GM12801 (cell line): ENCODE measurements at regions not wholly inside any gene's neighbourhood (a gene's known extent, or its start where the extent isn't known, plus 50 kb on each side); places are given as distances from the start of the nearest gene placed in this dataset.

Experiments used
- TF ChIP-seq, protein P1 (sequence below): IDR thresholded peaks from one replicate; pipeline ENCODE4 v1.5.1; 2011; ENCODE audit warnings: control low read depth; ENCODE audit not compliant: insufficient read length; ENCODE audit errors: extremely low read depth

- TF ChIP-seq, protein P1, sequence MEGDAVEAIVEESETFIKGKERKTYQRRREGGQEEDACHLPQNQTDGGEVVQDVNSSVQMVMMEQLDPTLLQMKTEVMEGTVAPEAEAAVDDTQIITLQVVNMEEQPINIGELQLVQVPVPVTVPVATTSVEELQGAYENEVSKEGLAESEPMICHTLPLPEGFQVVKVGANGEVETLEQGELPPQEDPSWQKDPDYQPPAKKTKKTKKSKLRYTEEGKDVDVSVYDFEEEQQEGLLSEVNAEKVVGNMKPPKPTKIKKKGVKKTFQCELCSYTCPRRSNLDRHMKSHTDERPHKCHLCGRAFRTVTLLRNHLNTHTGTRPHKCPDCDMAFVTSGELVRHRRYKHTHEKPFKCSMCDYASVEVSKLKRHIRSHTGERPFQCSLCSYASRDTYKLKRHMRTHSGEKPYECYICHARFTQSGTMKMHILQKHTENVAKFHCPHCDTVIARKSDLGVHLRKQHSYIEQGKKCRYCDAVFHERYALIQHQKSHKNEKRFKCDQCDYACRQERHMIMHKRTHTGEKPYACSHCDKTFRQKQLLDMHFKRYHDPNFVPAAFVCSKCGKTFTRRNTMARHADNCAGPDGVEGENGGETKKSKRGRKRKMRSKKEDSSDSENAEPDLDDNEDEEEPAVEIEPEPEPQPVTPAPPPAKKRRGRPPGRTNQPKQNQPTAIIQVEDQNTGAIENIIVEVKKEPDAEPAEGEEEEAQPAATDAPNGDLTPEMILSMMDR: no peak
Measured at GRCh38 chr7:25832456-25832855, 319.5 kb upstream of the NFE2L3 start.

DNA sequence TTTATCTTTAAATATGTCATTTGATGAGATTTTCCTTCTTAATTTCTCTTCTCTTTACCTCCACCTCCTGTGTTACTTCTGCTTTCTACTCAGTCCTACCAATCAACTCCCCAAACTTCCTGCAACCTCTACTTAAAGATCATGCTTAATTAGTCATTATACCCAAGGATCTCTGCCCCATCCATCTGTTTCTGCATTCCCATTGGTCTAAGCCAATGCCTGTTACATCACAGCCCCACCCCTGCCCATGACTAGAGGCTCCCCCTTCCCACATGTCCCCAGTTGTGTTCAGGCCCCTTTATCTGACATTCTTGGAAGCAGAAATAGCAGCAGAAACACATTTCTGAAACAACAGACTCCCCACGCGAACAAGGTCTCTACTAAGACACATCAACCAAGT, 319.1 kb upstream of the NFE2L3 start:
- TF ChIP-seq, protein P1: no peak

GRCh38 chr7:25834050-25834449, 317.9 kb upstream of the NFE2L3 start:
- TF ChIP-seq, protein P1: no peak

GRCh38 chr7:25835197-25835596, 316.8 kb upstream of the NFE2L3 start:
- TF ChIP-seq, protein P1: no peak

GRCh38 chr7:25839084-25839769, 312.8 kb upstream of the NFE2L3 start:
- TF ChIP-seq, protein P1: no peak

DNA sequence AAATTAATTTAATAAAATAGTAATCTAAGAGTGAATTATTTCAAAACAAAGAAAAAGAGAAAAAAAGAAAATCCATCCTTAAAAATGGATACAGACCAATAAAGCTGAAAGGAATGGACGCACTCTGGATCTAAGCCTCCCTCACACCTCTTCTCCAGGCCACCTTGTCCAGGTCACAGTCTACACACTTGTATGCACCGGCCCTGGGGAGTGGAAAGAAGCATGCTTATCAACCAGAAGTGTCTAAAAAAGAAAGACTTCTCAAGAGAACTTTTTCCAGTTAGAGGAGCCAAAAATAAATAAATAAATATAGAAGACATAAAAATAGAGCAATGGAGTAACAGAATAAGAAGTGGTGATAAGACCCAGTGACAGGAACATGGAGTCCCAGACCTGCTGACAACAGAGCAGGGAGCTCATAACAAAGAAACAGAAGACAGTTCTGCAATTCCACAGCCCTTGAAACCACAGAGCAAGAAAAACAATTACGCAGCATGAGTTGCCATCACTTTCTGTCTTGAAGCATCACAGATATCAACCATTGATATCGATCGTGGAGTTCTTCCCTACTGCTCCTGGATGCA, 311.7 kb upstream of the NFE2L3 start:
- TF ChIP-seq, protein P1: no peak

- TF ChIP-seq, protein P1: no peak
Measured at GRCh38 chr7:25841575-25841974, 310.4 kb upstream of the NFE2L3 start.
